ENCODE measurements at regions not wholly inside any gene's neighbourhood (a gene's known extent, or its start where the extent isn't known, plus 50 kb on each side); places are given as distances from the start of the nearest gene placed in this dataset.

DNA sequence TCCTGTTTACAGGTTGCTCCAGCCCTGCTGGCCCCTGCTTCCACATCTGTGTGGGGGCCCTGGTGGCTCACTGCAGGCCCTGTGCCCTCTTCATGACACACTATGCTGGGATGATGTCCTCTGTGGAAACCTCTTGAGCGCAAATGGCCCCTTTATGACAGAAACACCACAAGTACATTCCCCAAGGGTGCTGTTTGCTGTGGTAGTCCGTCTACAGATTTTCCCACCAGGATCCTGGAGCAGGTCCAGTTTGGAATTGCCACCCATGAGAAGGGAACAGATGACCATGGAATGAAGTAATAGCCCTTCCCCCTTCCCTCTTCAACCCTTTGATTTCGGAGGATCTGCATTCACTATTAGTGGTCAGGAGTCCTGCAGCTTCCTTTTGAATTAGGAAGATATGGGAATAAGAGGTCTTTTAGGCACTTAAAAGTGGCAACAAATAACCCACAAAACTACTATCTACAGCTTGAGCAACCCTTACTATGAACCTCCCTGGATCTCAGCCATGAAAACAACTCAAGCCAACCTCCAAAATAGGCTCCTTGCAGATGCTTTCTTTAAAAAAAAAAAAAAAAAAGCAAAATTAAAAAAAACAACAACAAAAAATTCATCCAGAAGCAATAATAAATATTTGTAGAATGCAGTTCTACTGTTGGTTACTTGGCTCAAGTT is 121.9 kb upstream of the TSPAN2 start:
- TF ChIP-seq POLR2A (IDR thresholded peaks at IDR 0.05; ENCODE audit: low read length): no peak
- TF ChIP-seq GATA1 (IDR thresholded peaks at IDR 0.05; ENCODE audit: low read depth, low read length): no peak

Measured in erythroblast (primary cell).